Aorta (tissue), 5 donors: ENCODE measurements at regions not wholly inside any gene's neighbourhood (a gene's known extent, or its start where the extent isn't known, plus 50 kb on each side); places are given as distances from the start of the nearest gene placed in this dataset.
A peak's percentile ranks its signal among the peaks of the same experiment; 100 is the strongest.
"Not testable (repeated sequence)": the region's sequence is repeated elsewhere in the genome, so short reads cannot be mapped to it uniquely, and the experiment has no call there.

Experiments
- ATAC-seq: fragments of 200-7000 bp; cut with Tn5 transposase; one replicate; pipeline ENCODE4 v1.9.1; 2022; ENCODE audit warnings: moderate library complexity; ENCODE audit not compliant: low FRiP score
- DNase-seq, 2 donors: peaks; one replicate each; pipeline ENCODE4 v3.0.0-alpha.2; 2020
- H3K27ac ChIP-seq, 2 donors: one replicate each; pipeline ENCODE4 v1.5.1; 2013; ENCODE audit warnings: low read length in 2 of 2, mild to moderate bottlenecking in 2 of 2, moderate library complexity in 2 of 2, control low read depth in 1 of 2, inconsistent platforms in 1 of 2, low read depth in 1 of 2
- H3K27me3 ChIP-seq, 2 donors: one replicate each; pipeline ENCODE4 v1.6.1; 2013; ENCODE audit warnings: control low read depth in 1 of 2, low read length in 1 of 2, mild to moderate bottlenecking in 1 of 2, moderate library complexity in 1 of 2; ENCODE audit not compliant: insufficient read depth in 2 of 2, control insufficient read depth in 1 of 2
- H3K36me3 ChIP-seq, 2 donors: one replicate each; pipeline ENCODE4 v1.6.1; 2013; ENCODE audit warnings: control low read depth in 1 of 2, low read length in 1 of 2, mild to moderate bottlenecking in 1 of 2; ENCODE audit not compliant: insufficient read depth in 2 of 2, control insufficient read depth in 1 of 2
- H3K4me1 ChIP-seq, 2 donors: one replicate each; pipeline ENCODE4 v1.6.1; 2013; ENCODE audit warnings: low read length in 2 of 2, control low read depth in 1 of 2, mild to moderate bottlenecking in 1 of 2, moderate library complexity in 1 of 2; ENCODE audit not compliant: insufficient read depth in 2 of 2, control insufficient read depth in 1 of 2
- H3K4me3 ChIP-seq, 2 donors: one replicate each; pipeline ENCODE4 v1.5.1; 2013; ENCODE audit warnings: low read length in 2 of 2, control low read depth in 1 of 2, mild to moderate bottlenecking in 1 of 2
- H3K9me3 ChIP-seq: one replicate; pipeline ENCODE4 v1.6.1; 2013; ENCODE audit warnings: mild to moderate bottlenecking, low read length; ENCODE audit not compliant: control insufficient read depth
- WGBS, 2 donors: extraction: QIAGEN DNeasy Blood & Tissue Kit; methylation state at CpG; one replicate each; pipeline ENCODE4 v1.1.7; 2013; 5-methylcytosine and 5-hydroxymethylcytosine counted together
- intact Hi-C, 2 donors: fragments of 100-400 bp; cut with DNase I; formaldehyde crosslinking; loops; one replicate each; pipeline versions ENCODE4 v1.14.2 to v1.15.0; 2022
- donor health status: healthy with polysubstance abuse.
- donor health status: Bipolar disorder and iron deficiency.
- donor health status: DM: no; HTN: no; CAD: no.
- donor health status: DM: no; HTN: no; CAD: no.
- donor health status: DM: yes; HTN: yes; CAD: no.

- 79 to 84% methylated on average over 2 of the region's 2 CpGs for WGBS, 2 donors
Observed at GRCh38 chr4:60400593-60400992, 799.5 kb upstream of the ADGRL3 start.

GRCh38 chr4:60404027-60404426 lies 796.1 kb upstream of the ADGRL3 start:
- ATAC-seq (no peak), DNase-seq (no peak)
- intact Hi-C loops = no loop called here
- Histone ChIP-seq H3K36me3 (no peaks in the 10 kb centered on the region), H3K9me3 (no peaks in the 10 kb centered on the region), H3K4me1 (no peaks in the 10 kb centered on the region), H3K27ac (no peak overlapping the region), H3K27me3 (no peaks in the 10 kb centered on the region), H3K4me3 (no peak overlapping the region)
- 0% methylated on average over 1 of the region's 1 CpG for WGBS, 2 donors

More at GRCh38 chr4:60400593-60400992, 799.5 kb upstream of the ADGRL3 start:
- no peak for DNase-seq
- no peak for ATAC-seq
- no peaks in the 10 kb centered on the region for H3K9me3 ChIP-seq
- intact Hi-C loops = no loop called here
- H3K27ac ChIP-seq = no peak overlapping the region
- H3K27me3 ChIP-seq = no peaks in the 10 kb centered on the region
- no peaks in the 10 kb centered on the region for H3K36me3 ChIP-seq
- no peak overlapping the region for H3K4me3 ChIP-seq
- no peaks in the 10 kb centered on the region for H3K4me1 ChIP-seq

GRCh38 chr4:60422439-60422838 lies 777.7 kb upstream of the ADGRL3 start:
- intact Hi-C loops = no loop called here
- no peak overlapping the region for H3K4me3 ChIP-seq
- ATAC-seq = no peak
- H3K27me3 ChIP-seq = no peaks in the 10 kb centered on the region
- DNase-seq = no peak
- H3K4me1 ChIP-seq = no peaks in the 10 kb centered on the region
- 94 to 99% methylated on average over 4 of the region's 4 CpGs for WGBS, 2 donors
- H3K36me3 ChIP-seq = no peaks in the 10 kb centered on the region
- no peaks in the 10 kb centered on the region for H3K9me3 ChIP-seq
- H3K27ac ChIP-seq = no peak overlapping the region

- H3K27ac ChIP-seq, H3K4me3 ChIP-seq, ATAC-seq, H3K9me3 ChIP-seq, DNase-seq, H3K27me3 ChIP-seq, intact Hi-C loops, H3K36me3 ChIP-seq, H3K4me1 ChIP-seq: not testable (repeated sequence)
Observed at GRCh38 chr4:60423573-60424184, 776.4 kb upstream of the ADGRL3 start.

- DNase-seq (no peak), ATAC-seq (no peak)
- Histone ChIP-seq H3K36me3 (no peaks in the 10 kb centered on the region), H3K9me3 (no peaks in the 10 kb centered on the region), H3K4me3 (no peak overlapping the region), H3K27ac (no peak overlapping the region), H3K4me1 (no peaks in the 10 kb centered on the region), H3K27me3 (no peaks in the 10 kb centered on the region)
- intact Hi-C loops = no loop called here
- WGBS, 2 donors = 95 to 100% methylated on average over 1 of the region's 1 CpG
Observed at GRCh38 chr4:60432911-60433310, 767.2 kb upstream of the ADGRL3 start.

GRCh38 chr4:60443068-60443467 lies 757.1 kb upstream of the ADGRL3 start:
- intact Hi-C loops = no loop called here
- Histone ChIP-seq H3K27ac (no peak overlapping the region), H3K9me3 (no peaks in the 10 kb centered on the region), H3K27me3 (no peaks in the 10 kb centered on the region), H3K4me1 (no peaks in the 10 kb centered on the region), H3K4me3 (no peak overlapping the region), H3K36me3 (no peaks in the 10 kb centered on the region)
- DNase-seq = no peak
- no peak for ATAC-seq

GRCh38 chr4:60443796-60444195 lies 756.3 kb upstream of the ADGRL3 start:
- DNase-seq (peak in 1 of 2 donors; percentile 26), ATAC-seq (peak; percentile 7)
- no peak overlapping the region for H3K27ac ChIP-seq
- no peaks in the 10 kb centered on the region for H3K36me3 ChIP-seq
- H3K27me3 ChIP-seq = no peaks in the 10 kb centered on the region
- H3K4me1 ChIP-seq = no peaks in the 10 kb centered on the region
- no peaks in the 10 kb centered on the region for H3K9me3 ChIP-seq
- no peak overlapping the region for H3K4me3 ChIP-seq
- intact Hi-C loops = no loop called here

- Histone ChIP-seq H3K4me3 (no peak overlapping the region), H3K27me3 (no peaks in the 10 kb centered on the region), H3K4me1 (no peaks in the 10 kb centered on the region), H3K36me3 (no peaks in the 10 kb centered on the region), H3K27ac (no peak overlapping the region), H3K9me3 (peaks cover 2% of the 10 kb centered on the region)
- 91 to 96% methylated on average over 1 of the region's 1 CpG for WGBS, 2 donors
- DNase-seq = no peak
- no peak for ATAC-seq
- intact Hi-C loops = no loop called here
Observed at GRCh38 chr4:60450054-60450453, 750.1 kb upstream of the ADGRL3 start.

- no peak for ATAC-seq
- intact Hi-C loops = no loop called here
- no peaks in the 10 kb centered on the region for H3K36me3 ChIP-seq
Observed at GRCh38 chr4:60452266-60452665, 747.9 kb upstream of the ADGRL3 start.

More at GRCh38 chr4:60452266-60452665, 747.9 kb upstream of the ADGRL3 start:
- DNase-seq = no peak
- Histone ChIP-seq H3K9me3 (peaks cover 2% of the 10 kb centered on the region), H3K4me3 (no peak overlapping the region), H3K27ac (no peak overlapping the region), H3K4me1 (no peaks in the 10 kb centered on the region), H3K27me3 (no peaks in the 10 kb centered on the region)
